HG02759 (cell line): ENCODE measurements at regions not wholly inside any gene's neighbourhood (a gene's known extent, or its start where the extent isn't known, plus 50 kb on each side); places are given as distances from the start of the nearest gene placed in this dataset.
"Not testable (repeated sequence)": the region's sequence is repeated elsewhere in the genome, so short reads cannot be mapped to it uniquely, and the experiment has no call there.

ENCODE experiments used
- ATAC-seq: cut with Tn5 transposase; IDR thresholded peaks from one replicate; pipeline ENCODE4 v1.9.1; 2021; ENCODE audit warnings: mild to moderate bottlenecking, moderate library complexity; ENCODE audit not compliant: unreplicated experiment

DNA sequence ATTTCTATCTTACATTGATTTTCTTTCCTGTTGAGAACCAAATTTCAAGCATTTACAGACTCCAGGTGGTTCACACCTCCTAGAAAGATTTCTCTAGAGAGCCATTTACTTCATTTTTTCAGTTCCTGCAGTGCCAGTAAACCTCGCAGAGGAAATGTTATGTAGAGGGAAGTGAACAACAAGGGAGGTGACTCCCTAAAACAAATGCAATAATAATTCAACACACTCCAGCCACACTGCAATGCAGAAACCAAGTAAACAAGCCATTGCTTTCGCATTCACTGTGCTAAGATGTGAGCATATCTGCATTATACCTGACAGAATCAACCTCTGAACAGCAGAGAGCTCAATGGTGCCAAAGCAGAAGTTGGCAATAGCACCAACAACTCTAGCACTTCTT lies 215.1 kb downstream of the RBM26 start:
- ATAC-seq: no peak

DNA sequence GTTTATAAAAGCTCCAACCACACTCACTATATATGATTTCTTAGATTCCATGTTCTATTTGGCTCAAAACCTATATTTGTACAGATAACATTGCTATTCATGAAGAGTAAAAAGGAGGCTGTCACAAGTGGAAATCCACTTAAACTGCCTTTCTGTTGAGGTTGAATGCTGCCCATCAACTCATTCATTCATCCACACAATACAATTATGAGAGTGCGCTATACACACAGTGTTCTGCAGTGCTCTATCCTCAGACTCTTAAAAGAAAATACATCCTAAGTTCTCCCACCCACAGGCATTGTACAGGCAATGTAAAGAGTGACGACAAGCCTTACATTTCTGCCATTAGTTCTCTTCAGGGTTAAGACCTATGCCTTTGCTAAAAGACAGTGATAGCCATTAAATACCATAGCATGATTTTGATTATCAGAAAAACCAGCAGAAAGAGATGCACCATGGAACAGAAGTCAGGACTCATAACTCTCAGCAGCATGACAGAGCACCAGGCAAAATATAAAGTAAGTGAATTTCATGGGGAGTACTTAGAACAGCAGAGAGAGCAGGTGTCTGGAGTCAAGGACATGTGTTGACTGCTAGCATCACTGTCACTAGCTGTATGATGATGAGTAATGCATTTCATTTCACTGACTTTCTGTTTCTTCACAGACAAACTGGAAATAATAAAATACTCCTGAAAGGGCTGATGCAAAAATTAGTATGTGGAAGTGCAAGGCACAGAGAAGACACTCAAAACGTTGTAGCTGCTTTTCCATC lies 218.0 kb downstream of the RBM26 start:
- no peak for ATAC-seq

DNA sequence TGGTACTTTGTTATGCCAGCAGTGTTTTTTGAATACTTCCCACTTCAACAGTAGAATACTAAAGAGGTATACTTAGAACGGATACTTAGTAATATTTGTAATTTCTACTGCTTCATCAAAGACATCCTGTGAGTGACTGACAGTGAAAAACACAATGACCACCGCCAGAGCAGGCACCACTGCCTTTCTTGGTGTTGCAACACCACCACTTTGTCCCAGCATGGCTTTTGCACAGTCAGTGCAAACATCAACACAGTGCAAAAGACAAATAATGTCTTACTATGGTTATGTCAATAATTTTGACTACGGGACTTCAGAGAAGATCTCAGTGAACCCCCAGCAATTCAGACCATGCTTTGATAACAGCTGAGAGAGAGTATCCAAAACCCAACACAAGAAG lies 220.5 kb downstream of the RBM26 start:
- no peak for ATAC-seq

DNA sequence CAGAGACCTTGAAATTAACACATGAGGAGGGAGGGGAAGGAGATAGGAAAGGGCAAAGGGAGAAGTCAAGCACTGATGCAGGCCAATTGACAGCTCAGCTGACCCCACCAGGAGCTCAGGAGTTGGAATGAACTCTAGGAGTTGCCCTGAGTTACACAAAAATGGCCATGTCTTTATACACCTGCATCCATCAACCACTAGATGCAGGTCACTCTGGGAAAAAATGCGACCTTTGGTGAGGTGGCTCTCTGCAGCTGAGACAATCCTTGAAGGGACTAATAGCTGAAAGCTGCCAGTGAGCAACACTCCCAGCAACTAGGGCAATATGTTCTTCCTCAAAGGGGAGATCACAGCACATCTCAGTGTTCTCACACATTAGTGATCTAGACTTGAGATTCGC lies 222.8 kb downstream of the RBM26 start:
- ATAC-seq: no peak

DNA sequence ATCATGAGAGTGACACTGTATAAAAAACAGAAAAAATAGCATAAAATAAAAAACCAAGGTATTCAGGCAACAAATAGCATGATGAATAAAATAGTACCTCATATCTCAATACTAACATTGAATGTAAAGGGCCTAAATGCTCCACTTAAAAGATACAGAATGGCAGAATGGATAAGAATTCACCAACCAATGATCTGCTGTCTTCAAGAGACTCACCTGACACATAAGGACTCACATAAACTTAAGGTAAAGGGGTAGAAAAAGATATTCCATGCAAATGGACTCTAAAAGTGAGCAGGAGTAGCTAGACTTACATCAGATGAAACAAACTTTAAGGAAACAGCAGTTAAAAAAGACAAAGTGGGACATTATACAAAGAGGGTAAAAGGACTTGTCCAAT lies 232.4 kb downstream of the RBM26 start:
- ATAC-seq: not testable (repeated sequence)

DNA sequence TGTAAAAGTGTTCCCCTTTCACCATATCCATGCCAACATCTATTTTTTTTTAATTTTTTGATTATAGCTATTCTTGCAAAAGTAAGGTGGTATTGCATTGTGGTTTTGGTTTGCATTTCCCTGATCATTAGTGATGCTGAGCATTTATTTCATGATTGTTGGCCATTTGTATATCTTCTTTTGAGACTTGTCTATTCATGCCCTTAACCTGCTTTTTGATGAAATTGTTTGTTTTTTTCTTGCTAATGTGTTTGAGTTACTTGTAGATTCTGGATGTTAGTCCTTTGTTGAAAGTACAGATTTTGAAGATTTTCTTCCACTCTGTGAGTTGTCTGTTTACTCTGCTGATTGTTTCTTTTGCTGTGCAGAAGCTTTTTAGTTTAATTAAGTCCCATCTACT lies 233.1 kb downstream of the RBM26 start:
- ATAC-seq: not testable (repeated sequence)

DNA sequence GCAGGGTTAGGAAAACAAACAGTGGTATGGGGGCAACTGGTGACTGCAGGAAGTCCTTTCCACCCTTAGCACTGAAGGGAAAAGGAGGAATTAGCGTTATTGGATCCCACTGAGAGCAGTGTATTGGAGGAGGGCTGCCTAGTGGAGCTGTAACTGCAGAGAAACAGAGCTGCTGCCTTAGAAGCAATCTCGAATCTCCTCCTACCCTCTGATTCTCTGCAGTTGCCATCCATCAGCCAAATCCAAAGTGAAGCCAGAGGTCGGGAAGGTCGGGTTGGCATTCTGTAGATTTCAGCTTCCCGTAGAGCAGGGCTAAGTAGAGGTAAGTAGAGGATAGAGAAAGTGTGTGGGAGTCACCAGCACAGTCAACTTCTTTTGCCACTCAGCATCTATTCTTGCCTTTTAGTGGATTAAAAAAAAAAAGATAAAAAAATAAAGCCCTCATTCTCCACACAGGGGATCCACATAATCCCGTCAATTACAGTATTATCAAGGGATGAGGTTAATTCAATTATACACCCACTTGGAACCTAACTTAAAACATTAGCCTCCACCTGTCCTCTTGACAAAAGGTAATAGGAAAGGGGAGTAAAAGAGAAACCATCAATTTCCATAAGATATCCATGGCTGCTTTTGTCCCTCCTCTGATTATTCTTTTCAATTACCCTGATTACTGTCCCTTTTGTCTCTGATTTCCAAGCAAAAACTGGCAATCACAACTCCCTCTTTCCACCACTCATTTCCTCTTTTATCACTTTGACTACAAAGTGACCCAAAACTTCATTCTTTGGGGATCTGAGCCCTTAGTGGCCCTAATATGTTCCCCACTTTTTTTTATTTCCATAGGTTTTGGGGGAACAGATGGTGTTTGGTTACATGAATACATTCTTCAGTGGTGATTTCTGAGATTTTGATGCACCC lies 234.7 kb downstream of the RBM26 start:
- no peak for ATAC-seq

DNA sequence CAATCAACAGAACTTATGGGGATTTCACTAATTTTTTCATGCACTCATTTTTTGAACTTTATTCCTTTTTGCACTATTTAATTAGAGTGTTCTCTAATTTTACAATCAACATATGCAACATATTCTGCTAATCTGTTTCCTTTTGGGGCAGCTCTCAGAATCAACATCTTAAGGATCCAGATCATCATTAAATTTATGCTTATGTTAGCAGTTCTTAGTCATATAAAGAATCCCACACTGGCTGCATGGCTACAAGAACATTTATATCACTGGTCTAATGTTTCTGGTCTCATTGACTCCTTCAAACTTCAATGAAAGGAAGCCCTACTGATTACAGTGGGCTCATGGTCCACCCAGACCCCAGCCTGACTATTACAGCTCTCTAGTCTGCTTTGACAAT lies 245.2 kb downstream of the RBM26 start:
- no peak for ATAC-seq

DNA sequence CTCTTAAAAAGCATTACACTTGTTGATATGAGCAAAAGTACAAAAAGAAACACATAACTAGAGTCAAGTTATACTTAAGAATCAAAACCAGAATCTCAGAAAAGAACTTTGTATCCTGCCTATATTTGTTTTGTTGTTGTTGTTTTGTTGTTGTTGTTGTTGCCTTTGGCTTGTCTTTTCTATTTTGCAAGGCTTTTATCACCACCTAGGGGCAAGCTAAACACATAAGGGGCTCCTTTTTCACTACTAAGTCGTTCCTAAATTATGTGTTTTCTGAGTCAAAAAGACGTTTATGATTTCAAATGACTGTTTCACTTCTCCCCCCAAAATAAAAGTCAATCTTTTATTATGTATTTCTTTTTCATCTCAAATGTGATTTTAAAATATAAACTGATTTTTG lies 250.2 kb downstream of the RBM26 start:
- no peak for ATAC-seq

DNA sequence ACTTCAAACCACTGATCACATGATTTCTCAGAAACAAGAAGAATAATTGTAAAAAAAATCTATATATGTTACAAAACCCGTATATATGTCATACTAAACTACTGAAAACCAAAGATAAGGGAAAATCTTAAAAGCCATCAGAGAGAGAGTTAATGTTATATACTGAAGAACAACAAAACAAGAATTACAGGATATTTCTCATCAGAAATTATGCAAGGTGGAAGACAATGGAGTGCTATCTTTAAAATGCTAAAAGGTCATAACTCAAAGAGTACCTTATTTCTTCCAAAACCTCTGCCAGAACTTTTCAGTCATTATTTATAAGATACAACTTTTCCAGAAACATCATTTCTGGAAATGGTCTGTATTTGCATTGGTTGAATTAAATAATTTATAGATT lies 256.8 kb downstream of the RBM26 start:
- ATAC-seq: no peak

DNA sequence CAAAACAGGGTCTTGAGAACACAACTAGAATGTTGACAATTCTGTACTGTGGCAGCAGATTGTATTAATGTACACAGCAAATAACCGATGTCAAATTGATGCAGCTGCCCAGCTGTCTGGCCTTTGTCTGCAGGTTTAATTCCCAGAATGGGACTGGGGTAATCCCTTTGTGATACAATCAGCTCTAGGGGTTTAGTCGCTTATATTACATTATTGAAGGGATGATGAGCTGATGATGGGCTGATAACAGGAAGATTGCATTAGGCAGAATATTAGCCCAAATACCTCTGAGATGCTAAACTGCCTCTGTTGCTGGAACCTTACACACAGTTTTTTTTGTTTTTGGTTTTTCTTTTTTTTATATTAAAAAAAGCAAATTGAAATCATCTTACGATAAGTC lies 265.0 kb downstream of the RBM26 start:
- ATAC-seq: no peak

DNA sequence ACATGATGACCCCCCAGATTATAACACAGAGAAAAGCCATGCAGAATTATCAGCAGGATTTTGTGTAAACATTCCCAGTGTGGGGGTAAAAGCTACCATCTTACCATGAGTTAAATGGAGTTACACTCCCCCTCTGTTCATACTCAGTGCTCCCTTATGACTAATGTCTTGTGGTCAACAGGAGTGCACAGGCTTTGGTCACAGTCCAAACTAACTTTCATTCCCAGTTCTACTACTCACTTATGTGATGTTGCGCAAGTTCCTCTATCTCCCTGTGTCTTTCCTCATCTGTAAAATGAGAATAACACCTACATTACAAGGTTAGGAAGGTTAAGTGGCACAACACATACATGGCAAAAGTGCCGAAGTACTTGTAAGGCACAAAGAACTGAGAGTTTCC lies 277.9 kb downstream of the RBM26 start:
- no peak for ATAC-seq

DNA sequence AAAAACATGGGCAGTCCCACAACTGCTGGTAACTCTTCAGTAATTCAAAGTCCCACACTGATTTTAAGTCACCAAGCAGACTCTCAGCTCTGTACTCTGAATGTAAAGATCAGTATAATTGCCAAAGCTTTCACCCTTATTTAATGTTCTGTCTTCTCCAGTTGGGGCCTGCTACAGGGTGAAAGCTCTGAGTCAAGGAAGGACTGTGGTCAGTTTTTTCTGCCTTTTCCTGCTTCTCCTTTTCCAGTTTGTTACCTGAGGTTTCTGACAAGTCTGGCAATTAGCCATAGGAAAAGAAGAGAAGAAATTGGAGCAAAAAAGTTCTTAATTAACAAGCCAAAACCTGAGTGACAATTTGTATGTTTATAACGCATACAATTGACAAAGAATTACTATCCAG lies 279.3 kb downstream of the RBM26 start:
- no peak for ATAC-seq

DNA sequence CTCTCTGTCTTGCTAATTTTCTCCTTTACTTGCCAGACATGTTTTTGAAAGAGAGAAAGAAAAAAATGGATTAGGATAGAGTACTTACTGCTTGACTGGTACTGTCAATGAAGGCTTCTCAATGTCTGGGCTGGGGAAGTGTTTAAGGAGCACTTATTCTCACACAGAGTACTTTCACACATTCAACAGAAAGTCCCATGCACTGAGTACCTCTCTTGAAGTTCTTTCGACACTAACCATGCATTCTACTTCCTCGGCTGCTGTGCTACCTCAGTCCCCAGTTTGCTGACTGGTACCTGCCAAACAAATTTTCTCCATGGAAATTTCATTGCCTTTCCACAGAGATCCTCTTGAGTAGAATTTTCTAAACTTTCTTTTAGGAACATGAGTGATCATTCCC lies 281.9 kb downstream of the RBM26 start:
- no peak for ATAC-seq

DNA sequence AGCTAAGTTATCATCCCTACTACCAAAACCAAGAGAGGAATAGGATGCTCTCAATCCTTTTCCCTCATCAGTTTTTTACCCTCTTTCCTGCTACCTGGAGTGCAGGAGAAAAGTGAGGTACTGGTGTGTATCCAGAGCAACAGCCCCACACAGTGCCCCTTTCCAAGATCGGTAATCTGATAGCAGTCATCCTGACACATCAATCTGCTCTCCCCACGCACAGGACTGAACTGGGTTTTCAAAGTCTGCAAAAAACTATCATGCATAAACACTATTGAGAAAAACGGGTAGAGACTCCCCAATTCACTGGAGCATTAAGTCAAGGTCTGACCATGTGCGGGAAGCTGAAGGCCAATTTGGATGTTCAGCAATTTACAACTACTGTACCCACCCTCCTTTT lies 284.8 kb downstream of the RBM26 start:
- ATAC-seq: no peak

DNA sequence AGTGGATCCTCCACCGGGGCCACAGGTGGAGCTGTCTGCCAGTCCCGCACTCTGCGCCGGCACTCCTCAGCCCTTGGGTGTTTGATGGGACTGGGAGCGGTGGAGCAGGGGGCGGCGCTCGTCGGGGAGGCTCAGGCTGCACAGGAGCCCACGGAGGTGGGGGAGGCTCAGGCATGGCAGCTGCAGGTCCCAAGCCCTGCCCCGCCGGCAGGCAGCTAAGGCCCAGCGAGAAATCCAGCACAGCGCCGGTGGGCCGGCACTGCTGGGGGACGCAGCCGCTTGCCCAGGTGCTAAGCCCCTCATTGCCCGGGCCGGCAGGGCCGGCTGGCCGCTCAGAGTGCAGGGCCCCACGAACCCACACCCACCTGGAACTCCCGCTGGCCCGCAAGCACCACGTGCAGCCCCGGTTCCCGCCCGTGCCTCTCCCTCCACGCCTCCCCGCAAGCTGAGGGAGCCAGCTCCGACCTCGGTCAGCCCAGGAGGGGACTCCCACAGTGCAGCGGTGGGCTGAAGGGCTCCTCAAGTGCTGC lies 286.4 kb downstream of the RBM26 start:
- ATAC-seq: no peak

DNA sequence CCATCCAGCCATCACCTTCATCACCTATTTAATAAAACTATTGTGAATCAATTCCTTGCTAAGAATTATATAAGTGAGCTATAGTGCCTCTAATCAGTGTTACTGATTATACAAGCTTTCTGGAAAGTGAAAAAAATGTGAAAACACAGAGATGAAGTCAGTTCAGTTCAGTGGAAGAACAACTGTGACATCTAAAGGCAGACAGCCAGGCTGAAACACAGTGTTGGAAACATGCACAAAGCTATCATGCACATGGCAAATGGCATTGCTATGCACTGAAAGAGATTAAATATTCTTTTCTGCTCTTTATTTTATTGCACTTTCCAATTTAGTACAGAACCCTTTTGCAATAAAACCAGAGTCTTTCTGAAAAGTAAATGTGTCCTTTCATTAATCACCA lies 294.0 kb downstream of the RBM26 start:
- ATAC-seq: no peak

DNA sequence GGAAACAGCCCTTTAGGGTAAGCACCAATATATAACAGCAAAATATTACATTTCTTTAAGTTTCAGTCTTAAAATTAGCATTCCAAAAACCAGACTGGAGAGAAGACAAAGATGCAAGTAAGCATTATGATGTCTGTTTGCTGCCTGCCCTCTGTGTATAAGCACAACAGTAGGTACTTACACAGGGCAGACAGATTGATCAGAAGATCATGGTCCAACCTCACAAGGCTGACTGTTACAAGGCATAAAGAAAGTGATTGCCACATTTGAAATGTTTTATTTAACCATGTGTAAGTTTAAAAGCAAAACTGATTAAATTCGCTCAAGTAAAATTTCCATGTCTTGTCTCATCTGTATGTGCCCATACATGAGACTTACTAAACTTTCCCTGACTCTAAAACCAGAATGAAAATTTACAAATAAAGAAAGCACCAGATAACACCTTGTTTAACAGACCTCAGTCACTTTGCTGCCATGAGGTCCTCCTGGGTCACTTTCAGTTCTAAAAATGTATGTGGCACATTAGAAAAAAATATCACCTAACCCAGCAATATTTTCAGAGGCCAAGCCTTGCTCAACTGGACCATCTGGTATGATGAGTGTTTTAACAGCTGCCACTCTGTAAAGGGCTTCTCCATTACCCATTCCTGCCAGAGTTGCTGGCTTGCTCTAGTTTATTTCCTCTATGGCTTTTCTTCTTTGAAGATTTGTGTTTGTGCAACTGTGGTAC lies 297.0 kb downstream of the RBM26 start:
- ATAC-seq: peak; percentile 75

DNA sequence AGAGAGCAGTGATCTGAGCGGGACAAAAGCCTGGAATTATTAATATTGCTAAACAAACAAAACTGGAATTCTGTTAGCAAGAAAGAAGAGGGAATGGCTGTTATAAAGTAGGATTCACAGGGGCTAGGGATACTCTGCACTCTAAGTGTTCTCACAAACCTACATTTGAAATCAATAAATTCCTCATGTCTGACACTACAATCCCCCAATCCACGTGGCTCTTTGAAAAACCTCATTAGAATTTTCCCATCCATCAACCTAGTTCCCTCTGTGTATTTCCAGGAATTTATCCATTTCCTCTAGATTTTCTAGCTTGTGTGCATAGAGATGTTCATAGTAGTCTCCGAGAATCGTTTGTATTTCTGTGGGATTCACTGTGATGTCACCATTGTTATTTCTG lies 307.5 kb downstream of the RBM26 start:
- no peak for ATAC-seq

DNA sequence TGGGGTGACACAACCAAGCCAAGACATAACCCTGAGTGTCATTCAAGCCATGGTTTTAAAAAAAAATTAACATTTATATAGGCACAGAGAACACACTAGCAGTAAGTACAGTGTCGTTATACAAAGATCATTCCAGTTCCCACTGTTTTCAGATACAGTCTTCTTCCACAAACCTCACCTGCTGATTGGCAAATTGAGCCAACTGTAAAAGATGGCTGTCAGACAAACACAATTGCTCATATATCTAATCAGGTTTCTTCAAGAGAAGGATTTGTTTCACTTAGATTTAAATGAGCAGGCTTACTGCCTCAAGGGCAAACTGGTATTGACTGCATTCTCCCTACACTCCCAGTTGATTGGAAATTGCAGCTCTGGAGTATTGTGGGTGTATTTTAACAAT lies 308.9 kb downstream of the RBM26 start:
- ATAC-seq: no peak

DNA sequence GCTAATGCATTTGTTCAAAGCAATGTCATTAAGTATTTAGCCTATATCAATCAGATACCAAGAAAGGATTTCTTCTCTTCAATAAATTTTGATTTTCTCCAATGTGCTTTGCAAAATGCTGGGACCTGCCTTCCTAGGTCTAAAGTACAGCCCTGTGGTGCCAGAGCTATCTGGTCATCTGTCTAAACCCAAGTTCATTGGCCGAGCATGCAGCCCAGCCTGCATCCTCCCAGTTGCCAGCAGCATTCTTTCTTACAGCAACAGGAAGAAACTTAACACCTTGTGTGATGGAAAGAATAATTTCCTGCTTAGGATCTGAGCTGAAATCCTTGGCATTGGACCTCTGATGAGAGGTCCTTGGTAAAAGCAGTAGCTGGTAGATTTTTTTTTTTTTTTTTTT lies 310.0 kb downstream of the RBM26 start:
- ATAC-seq: no peak
